ENCODE measurements at regions not wholly inside any gene's neighbourhood (a gene's known extent, or its start where the extent isn't known, plus 50 kb on each side); places are given as distances from the start of the nearest gene placed in this dataset.

GRCh38 chr3:104892044-104892443 lies 474.7 kb upstream of the ALCAM start:
- Histone ChIP-seq H3K36me3 (replicated peaks in 1 of 2; ENCODE audit: insufficient read depth in 1 of 2, low read depth in 2 of 2) (no peaks in the 10 kb centered on the region), H3K27ac (no peak overlapping the region), H3K27me3 (no peaks in the 10 kb centered on the region), H3K9me3 (no peaks in the 10 kb centered on the region), H3K4me1 (no peaks in the 10 kb centered on the region), H3K4me3 (no peak overlapping the region)
- WGBS, 2 donors = 52 to 64% methylated on average over 2 of the region's 2 CpGs
- ATAC-seq (no peak), DNase-seq (no peak)
- TF ChIP-seq POLR2A (IDR thresholded peaks at IDR 0.05) = no peak
- TF ChIP-seq, protein P1, sequence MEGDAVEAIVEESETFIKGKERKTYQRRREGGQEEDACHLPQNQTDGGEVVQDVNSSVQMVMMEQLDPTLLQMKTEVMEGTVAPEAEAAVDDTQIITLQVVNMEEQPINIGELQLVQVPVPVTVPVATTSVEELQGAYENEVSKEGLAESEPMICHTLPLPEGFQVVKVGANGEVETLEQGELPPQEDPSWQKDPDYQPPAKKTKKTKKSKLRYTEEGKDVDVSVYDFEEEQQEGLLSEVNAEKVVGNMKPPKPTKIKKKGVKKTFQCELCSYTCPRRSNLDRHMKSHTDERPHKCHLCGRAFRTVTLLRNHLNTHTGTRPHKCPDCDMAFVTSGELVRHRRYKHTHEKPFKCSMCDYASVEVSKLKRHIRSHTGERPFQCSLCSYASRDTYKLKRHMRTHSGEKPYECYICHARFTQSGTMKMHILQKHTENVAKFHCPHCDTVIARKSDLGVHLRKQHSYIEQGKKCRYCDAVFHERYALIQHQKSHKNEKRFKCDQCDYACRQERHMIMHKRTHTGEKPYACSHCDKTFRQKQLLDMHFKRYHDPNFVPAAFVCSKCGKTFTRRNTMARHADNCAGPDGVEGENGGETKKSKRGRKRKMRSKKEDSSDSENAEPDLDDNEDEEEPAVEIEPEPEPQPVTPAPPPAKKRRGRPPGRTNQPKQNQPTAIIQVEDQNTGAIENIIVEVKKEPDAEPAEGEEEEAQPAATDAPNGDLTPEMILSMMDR (IDR thresholded peaks at IDR 0.05) = no peak
- intact Hi-C loops (cut with DNase I) = no loop called here

DNA sequence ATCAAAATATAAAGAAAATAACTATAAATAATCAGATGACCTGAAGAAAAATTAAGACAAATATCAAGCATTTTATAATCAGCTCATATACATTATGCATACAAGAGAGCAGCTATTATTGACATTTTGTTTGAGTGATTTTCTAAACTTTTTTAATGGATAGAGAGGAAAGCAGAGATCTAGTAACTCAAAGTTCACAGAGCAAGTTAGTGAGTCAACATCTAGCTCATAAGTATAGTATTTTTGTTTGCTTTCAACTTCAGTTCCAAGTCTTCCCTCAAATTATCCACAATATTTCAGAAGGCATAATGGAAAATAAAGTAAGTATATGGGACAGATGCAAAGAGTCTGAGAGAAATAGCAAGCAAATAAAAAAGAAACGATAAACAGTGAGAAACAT lies 470.1 kb upstream of the ALCAM start:
- DNase-seq = no peak
- 72 to 77% methylated on average over 1 of the region's 1 CpG for WGBS, 2 donors
- Histone ChIP-seq H3K36me3 (replicated peaks in 1 of 2; ENCODE audit: insufficient read depth in 1 of 2, low read depth in 2 of 2) (no peaks in the 10 kb centered on the region), H3K27ac (no peak overlapping the region), H3K9me3 (no peaks in the 10 kb centered on the region), H3K4me1 (no peaks in the 10 kb centered on the region), H3K4me3 (no peak overlapping the region), H3K27me3 (no peaks in the 10 kb centered on the region)
- intact Hi-C loops (cut with DNase I) = no loop called here
- TF ChIP-seq POLR2A (IDR thresholded peaks at IDR 0.05) = no peak
- TF ChIP-seq, protein P1 (IDR thresholded peaks at IDR 0.05) = no peak
- no peak for ATAC-seq

GRCh38 chr3:104901396-104901795 lies 465.3 kb upstream of the ALCAM start:
- WGBS, 2 donors = 71 to 72% methylated on average over 3 of the region's 3 CpGs
- no peak overlapping the region for H3K4me3 ChIP-seq
- no peaks in the 10 kb centered on the region for H3K36me3 ChIP-seq (replicated peaks in 1 of 2; ENCODE audit: insufficient read depth in 1 of 2, low read depth in 2 of 2)
- H3K4me1 ChIP-seq = no peaks in the 10 kb centered on the region
- H3K27ac ChIP-seq = no peak overlapping the region
- H3K9me3 ChIP-seq = no peaks in the 10 kb centered on the region
- ATAC-seq (no peak), DNase-seq (no peak)
- H3K27me3 ChIP-seq = no peaks in the 10 kb centered on the region
- intact Hi-C loops (cut with DNase I) = no loop called here
- TF ChIP-seq POLR2A (IDR thresholded peaks at IDR 0.05) = no peak
- TF ChIP-seq, protein P1 (IDR thresholded peaks at IDR 0.05) = no peak

DNA sequence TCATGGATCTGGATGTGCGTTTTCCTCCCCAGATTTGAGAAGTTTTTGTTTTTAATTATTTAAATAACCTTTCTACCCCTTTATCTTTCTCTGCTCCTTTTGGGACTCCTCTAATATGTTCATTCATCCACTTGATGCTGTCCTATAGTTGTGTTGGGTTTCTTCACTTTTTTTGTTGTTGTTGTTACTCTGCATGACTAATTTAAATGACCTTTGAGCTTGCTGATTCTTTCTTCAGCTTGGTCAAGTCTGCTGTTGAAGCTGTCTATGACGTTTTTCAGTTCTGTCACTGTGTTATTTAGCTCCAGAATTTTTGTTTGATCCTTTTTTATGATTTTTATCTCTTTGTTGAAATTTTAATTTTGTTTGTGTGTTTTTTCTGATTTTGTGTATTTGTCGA lies 463.6 kb upstream of the ALCAM start:
- intact Hi-C loops (cut with DNase I) = no loop called here
- Histone ChIP-seq H3K4me1 (no peaks in the 10 kb centered on the region), H3K9me3 (no peaks in the 10 kb centered on the region), H3K36me3 (replicated peaks in 1 of 2; ENCODE audit: insufficient read depth in 1 of 2, low read depth in 2 of 2) (no peaks in the 10 kb centered on the region), H3K4me3 (no peak overlapping the region), H3K27ac (no peak overlapping the region), H3K27me3 (no peaks in the 10 kb centered on the region)
- no peak for TF ChIP-seq POLR2A (IDR thresholded peaks at IDR 0.05)
- TF ChIP-seq, protein P1 (IDR thresholded peaks at IDR 0.05) = no peak
- WGBS, 2 donors = 39 to 43% methylated on average over 3 of the region's 3 CpGs
- no peak for DNase-seq
- ATAC-seq = no peak

- Histone ChIP-seq H3K4me3 (no peak overlapping the region), H3K36me3 (replicated peaks in 1 of 2; ENCODE audit: insufficient read depth in 1 of 2, low read depth in 2 of 2) (no peaks in the 10 kb centered on the region), H3K27ac (no peak overlapping the region), H3K27me3 (no peaks in the 10 kb centered on the region), H3K4me1 (no peaks in the 10 kb centered on the region), H3K9me3 (no peaks in the 10 kb centered on the region)
- DNase-seq (no peak), ATAC-seq (no peak)
- intact Hi-C loops (cut with DNase I) = no loop called here
- WGBS, 2 donors = 83 to 91% methylated on average over 9 to 17 of the region's 17 CpGs
- TF ChIP-seq POLR2A (IDR thresholded peaks at IDR 0.05) = no peak
- TF ChIP-seq, protein P1 (IDR thresholded peaks at IDR 0.05) = no peak
These were observed 460.6 kb upstream of the ALCAM start for GRCh38 chr3:104906001-104906639.

Data from body of pancreas (tissue), 4 donors.